ENCODE measurements at regions not wholly inside any gene's neighbourhood (a gene's known extent, or its start where the extent isn't known, plus 50 kb on each side); places are given as distances from the start of the nearest gene placed in this dataset.

GRCh38 chr3:20424086-20424485 lies 238.1 kb upstream of the SGO1 start:
- H3K4me3 Mint-ChIP-seq: no peak overlapping the region
- H3K27ac ChIP-seq (ENCODE audit: low read depth): no peak overlapping the region
- DNase-seq (ENCODE audit: low spot score) (no peak), ATAC-seq (no peak)
- no peaks in the 10 kb centered on the region for H4K20me1 ChIP-seq (replicated peaks; ENCODE audit: insufficient read depth)
- no peaks in the 10 kb centered on the region; the same call in 2 of the 3 replicates for H3K36me3 Mint-ChIP-seq (ENCODE audit: low read depth)
- H2AFZ ChIP-seq: no peak overlapping the region; the same call in 1 of the 2 replicates
- no peaks in the 10 kb centered on the region for H3K4me1 ChIP-seq (ENCODE audit: insufficient read depth)
- no peak overlapping the region for H3K4me3 ChIP-seq
- H3K9me3 Mint-ChIP-seq: peaks cover 22% of the 10 kb centered on the region
- no peaks in the 10 kb centered on the region for H3K27me3 Mint-ChIP-seq (ENCODE audit: insufficient read depth, low read depth, poor library complexity)
- no peak overlapping the region for H3K27ac Mint-ChIP-seq
- H3K27me3 ChIP-seq (ENCODE audit: insufficient read depth): no peaks in the 10 kb centered on the region
- no peaks in the 10 kb centered on the region for H3K4me1 Mint-ChIP-seq
- H3F3A ChIP-seq (replicated peaks; ENCODE audit: low read depth): no peaks in the 10 kb centered on the region
- H3K9me2 ChIP-seq (ENCODE audit: insufficient read depth): no peaks in the 10 kb centered on the region
- H3K36me3 ChIP-seq (ENCODE audit: insufficient read depth): no peaks in the 10 kb centered on the region
- no peak for TF ChIP-seq JUNB (IDR thresholded peaks at IDR 0.05; ENCODE audit: unreplicated experiment)
- no peak for TF ChIP-seq CREB1 (CRISPR knock-in tag; IDR thresholded peaks at IDR 0.05; ENCODE audit: low read depth)
- no peak for TF ChIP-seq POLR2AphosphoS5 (IDR thresholded peaks at IDR 0.05; ENCODE audit: low read depth)
- TF ChIP-seq NANOG (IDR thresholded peaks at IDR 0.05; ENCODE audit: borderline replicate concordance): no peak
- TF ChIP-seq ZNF114 (CRISPR knock-in tag; IDR thresholded peaks at IDR 0.05): no peak
- TF ChIP-seq ZNF331 (CRISPR knock-in tag; IDR thresholded peaks at IDR 0.05; ENCODE audit: low read depth): no peak
- TF ChIP-seq EZH2phosphoT487 (IDR thresholded peaks at IDR 0.05; ENCODE audit: unreplicated experiment): no peak
- TF ChIP-seq STAT1 (IDR thresholded peaks at IDR 0.05; ENCODE audit: unreplicated experiment): no peak
- TF ChIP-seq EZH2 (IDR thresholded peaks at IDR 0.05; ENCODE audit: low read depth, unreplicated experiment): no peak
- TF ChIP-seq, protein P1, sequence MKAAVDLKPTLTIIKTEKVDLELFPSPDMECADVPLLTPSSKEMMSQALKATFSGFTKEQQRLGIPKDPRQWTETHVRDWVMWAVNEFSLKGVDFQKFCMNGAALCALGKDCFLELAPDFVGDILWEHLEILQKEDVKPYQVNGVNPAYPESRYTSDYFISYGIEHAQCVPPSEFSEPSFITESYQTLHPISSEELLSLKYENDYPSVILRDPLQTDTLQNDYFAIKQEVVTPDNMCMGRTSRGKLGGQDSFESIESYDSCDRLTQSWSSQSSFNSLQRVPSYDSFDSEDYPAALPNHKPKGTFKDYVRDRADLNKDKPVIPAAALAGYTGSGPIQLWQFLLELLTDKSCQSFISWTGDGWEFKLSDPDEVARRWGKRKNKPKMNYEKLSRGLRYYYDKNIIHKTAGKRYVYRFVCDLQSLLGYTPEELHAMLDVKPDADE (IDR thresholded peaks at IDR 0.05): no peak
- no peak for TF ChIP-seq CTCF (conservative IDR thresholded peaks at IDR 0.05; ENCODE audit: low read depth in 2 of 2)
- no peaks in the 10 kb centered on the region for H3K79me2 ChIP-seq (replicated peaks; ENCODE audit: insufficient read depth)
- no peak overlapping the region for H3K4me2 ChIP-seq

DNA sequence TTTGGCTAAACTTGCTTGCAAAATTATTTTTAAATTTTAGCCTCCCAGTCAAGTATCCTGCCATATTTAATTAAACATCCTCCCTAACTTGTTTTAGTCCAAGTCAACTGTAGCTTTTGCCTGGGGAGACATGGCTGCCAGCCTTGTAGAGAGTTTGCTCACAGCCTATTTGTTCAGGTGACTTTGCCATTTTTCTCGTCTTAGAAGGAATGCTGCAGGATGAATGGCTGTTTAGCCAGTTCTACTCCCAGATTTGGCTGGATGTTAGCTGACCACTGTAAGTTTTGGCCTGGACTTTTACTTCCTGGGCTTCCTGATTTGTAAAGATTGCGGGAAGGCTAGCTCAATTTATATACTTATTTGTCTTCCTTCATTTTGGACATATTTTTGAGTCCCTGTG lies 236.4 kb upstream of the SGO1 start:
- H3K4me3 Mint-ChIP-seq: no peak overlapping the region
- no peak for ATAC-seq
- Histone ChIP-seq H3K79me2 (replicated peaks; ENCODE audit: insufficient read depth) (no peaks in the 10 kb centered on the region), H3K4me1 (ENCODE audit: insufficient read depth) (no peaks in the 10 kb centered on the region), H3F3A (replicated peaks; ENCODE audit: low read depth) (no peaks in the 10 kb centered on the region), H3K27me3 (ENCODE audit: insufficient read depth) (no peaks in the 10 kb centered on the region), H3K4me3 (no peak overlapping the region), H3K9me2 (ENCODE audit: insufficient read depth) (0 out of 2 replicates have a peak, but pooled peaks cover 3% of the 10 kb centered on the region), H3K36me3 (ENCODE audit: insufficient read depth) (no peaks in the 10 kb centered on the region), H3K4me2 (no peak overlapping the region), H3K27ac (ENCODE audit: low read depth) (no peak overlapping the region), H2AFZ (0 out of 2 replicates have a peak overlapping the region, but pooled peaks have one; percentile 23), H4K20me1 (replicated peaks; ENCODE audit: insufficient read depth) (no peaks in the 10 kb centered on the region)
- H3K36me3 Mint-ChIP-seq (ENCODE audit: low read depth): no peaks in the 10 kb centered on the region; the same call in 2 of the 3 replicates
- no peaks in the 10 kb centered on the region for H3K4me1 Mint-ChIP-seq
- peaks cover 7% of the 10 kb centered on the region for H3K9me3 Mint-ChIP-seq
- no peaks in the 10 kb centered on the region for H3K27me3 Mint-ChIP-seq (ENCODE audit: insufficient read depth, low read depth, poor library complexity)
- DNase-seq (ENCODE audit: low spot score): peak; percentile 3
- H3K27ac Mint-ChIP-seq: no peak overlapping the region
- no peak for TF ChIP-seq POLR2AphosphoS5 (IDR thresholded peaks at IDR 0.05; ENCODE audit: low read depth)
- TF ChIP-seq, protein P2, sequence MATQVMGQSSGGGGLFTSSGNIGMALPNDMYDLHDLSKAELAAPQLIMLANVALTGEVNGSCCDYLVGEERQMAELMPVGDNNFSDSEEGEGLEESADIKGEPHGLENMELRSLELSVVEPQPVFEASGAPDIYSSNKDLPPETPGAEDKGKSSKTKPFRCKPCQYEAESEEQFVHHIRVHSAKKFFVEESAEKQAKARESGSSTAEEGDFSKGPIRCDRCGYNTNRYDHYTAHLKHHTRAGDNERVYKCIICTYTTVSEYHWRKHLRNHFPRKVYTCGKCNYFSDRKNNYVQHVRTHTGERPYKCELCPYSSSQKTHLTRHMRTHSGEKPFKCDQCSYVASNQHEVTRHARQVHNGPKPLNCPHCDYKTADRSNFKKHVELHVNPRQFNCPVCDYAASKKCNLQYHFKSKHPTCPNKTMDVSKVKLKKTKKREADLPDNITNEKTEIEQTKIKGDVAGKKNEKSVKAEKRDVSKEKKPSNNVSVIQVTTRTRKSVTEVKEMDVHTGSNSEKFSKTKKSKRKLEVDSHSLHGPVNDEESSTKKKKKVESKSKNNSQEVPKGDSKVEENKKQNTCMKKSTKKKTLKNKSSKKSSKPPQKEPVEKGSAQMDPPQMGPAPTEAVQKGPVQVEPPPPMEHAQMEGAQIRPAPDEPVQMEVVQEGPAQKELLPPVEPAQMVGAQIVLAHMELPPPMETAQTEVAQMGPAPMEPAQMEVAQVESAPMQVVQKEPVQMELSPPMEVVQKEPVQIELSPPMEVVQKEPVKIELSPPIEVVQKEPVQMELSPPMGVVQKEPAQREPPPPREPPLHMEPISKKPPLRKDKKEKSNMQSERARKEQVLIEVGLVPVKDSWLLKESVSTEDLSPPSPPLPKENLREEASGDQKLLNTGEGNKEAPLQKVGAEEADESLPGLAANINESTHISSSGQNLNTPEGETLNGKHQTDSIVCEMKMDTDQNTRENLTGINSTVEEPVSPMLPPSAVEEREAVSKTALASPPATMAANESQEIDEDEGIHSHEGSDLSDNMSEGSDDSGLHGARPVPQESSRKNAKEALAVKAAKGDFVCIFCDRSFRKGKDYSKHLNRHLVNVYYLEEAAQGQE (IDR thresholded peaks at IDR 0.05; ENCODE audit: unreplicated experiment): no peak
- TF ChIP-seq EZH2 (IDR thresholded peaks at IDR 0.05; ENCODE audit: low read depth, unreplicated experiment): no peak
- TF ChIP-seq STAT1 (IDR thresholded peaks at IDR 0.05; ENCODE audit: unreplicated experiment): no peak
- TF ChIP-seq CTCF (conservative IDR thresholded peaks at IDR 0.05; ENCODE audit: low read depth in 2 of 2): no peak
- TF ChIP-seq ZNF114 (CRISPR knock-in tag; IDR thresholded peaks at IDR 0.05): no peak
- no peak for TF ChIP-seq NANOG (IDR thresholded peaks at IDR 0.05; ENCODE audit: borderline replicate concordance)
- TF ChIP-seq CREB1 (CRISPR knock-in tag; IDR thresholded peaks at IDR 0.05; ENCODE audit: low read depth): no peak
- TF ChIP-seq ZNF331 (CRISPR knock-in tag; IDR thresholded peaks at IDR 0.05; ENCODE audit: low read depth): no peak
- TF ChIP-seq, protein P1 (IDR thresholded peaks at IDR 0.05): no peak
- no peak for TF ChIP-seq JUNB (IDR thresholded peaks at IDR 0.05; ENCODE audit: unreplicated experiment)
- TF ChIP-seq EZH2phosphoT487 (IDR thresholded peaks at IDR 0.05; ENCODE audit: unreplicated experiment): no peak
